SK-N-SH (cell line): ENCODE measurements at regions not wholly inside any gene's neighbourhood (a gene's known extent, or its start where the extent isn't known, plus 50 kb on each side); places are given as distances from the start of the nearest gene placed in this dataset.

ENCODE experiments used
- CTCF ChIA-PET: fragments of 300-600, 350-600 bp; formaldehyde crosslinking; extraction: SDS; loops from one replicate; lab custom pipeline; 2021; lab: Yijun Ruan, JAX
- POLR2A ChIA-PET: fragments of 350-600 bp; sonication (Branson Sonifier 250); formaldehyde crosslinking; extraction: SDS; loops from one replicate; lab custom pipeline; 2020; ENCODE audit warnings: antibody characterized with exemption, inconsistent platforms; lab: Yijun Ruan, JAX
- DNase-seq: peaks from one replicate; pipeline ENCODE4 v3.0.0; 2012
- H2AFZ ChIP-seq: fragments of 200-600 bp; sonication (generic); 2 replicates; pipeline ENCODE4 v1.8.1; 2016; ENCODE audit warnings: antibody characterized with exemption, mild to moderate bottlenecking, low read depth
- H3F3A ChIP-seq: fragments of 200-600 bp; sonication (generic); replicated peaks from 2 replicates; pipeline ENCODE3; 2016; ENCODE audit warnings: antibody characterized with exemption, mild to moderate bottlenecking; ENCODE audit not compliant: insufficient read depth
- H3K27ac ChIP-seq, 2 experiments: fragments of 200-500 bp in 1 of 2; fragments of 200-600 bp in 1 of 2; sonication (Bioruptor generic) in 1 of 2; sonication (generic), shearing (Covaris generic) in 1 of 2; 2 replicates each; pipeline versions ENCODE4 v1.5.1 to v1.6.1; 2014 to 2016; ENCODE audit warnings: low read depth in 2 of 2, inconsistent platforms in 1 of 2, low read length in 1 of 2, mild to moderate bottlenecking in 1 of 2, mixed read lengths in 1 of 2
- H3K27me3 ChIP-seq: fragments of 200-600 bp; sonication (generic), shearing (Covaris generic); 2 replicates; pipeline ENCODE4 v1.6.1; 2016; ENCODE audit warnings: mixed run types; ENCODE audit not compliant: insufficient read depth
- H3K36me3 ChIP-seq, 2 experiments: fragments of 200-500 bp in 1 of 2; fragments of 200-600 bp in 1 of 2; sonication (Bioruptor generic) in 1 of 2; sonication (generic) in 1 of 2; replicated peaks in 1 of 2; 2 replicates each; pipeline versions ENCODE3 to v1.5.1; 2014 to 2016; ENCODE audit warnings: low read length in 1 of 2, mild to moderate bottlenecking in 1 of 2; ENCODE audit not compliant: insufficient read depth in 2 of 2, control insufficient read depth in 1 of 2
- H3K4me1 ChIP-seq, 2 experiments: fragments of 200-500 bp in 1 of 2; fragments of 200-600 bp in 1 of 2; sonication (Bioruptor generic) in 1 of 2; sonication (generic), shearing (Covaris generic) in 1 of 2; 2 replicates each; pipeline versions ENCODE4 v1.5.1 to v1.6.1; 2014 to 2016; ENCODE audit warnings: low read depth in 1 of 2, low read length in 1 of 2, mixed run types in 1 of 2; ENCODE audit not compliant: insufficient read depth in 2 of 2, control insufficient read depth in 1 of 2
- H3K4me2 ChIP-seq: fragments of 200-600 bp; sonication (generic), shearing (Covaris generic); 2 replicates; pipeline ENCODE4 v1.6.1; 2017; ENCODE audit warnings: mixed run types
- H3K4me3 ChIP-seq, 2 experiments: fragments of 200-500 bp in 1 of 2; fragments of 200-600 bp in 1 of 2; sonication (Bioruptor generic) in 1 of 2; sonication (generic), shearing (Covaris generic) in 1 of 2; 2 replicates each; pipeline versions ENCODE4 v1.5.1 to v1.8.1; 2014 to 2016; ENCODE audit warnings: low read depth in 2 of 2, inconsistent platforms in 1 of 2, low read length in 1 of 2, mild to moderate bottlenecking in 1 of 2, mixed read lengths in 1 of 2, moderate library complexity in 1 of 2
- H3K79me2 ChIP-seq: fragments of 200-600 bp; sonication (generic); 2 replicates; pipeline ENCODE4 v1.8.1; 2017; ENCODE audit warnings: mild to moderate bottlenecking; ENCODE audit not compliant: insufficient read depth
- H3K9ac ChIP-seq: fragments of 200-600 bp; sonication (generic); 2 replicates; pipeline ENCODE4 v1.6.1; 2017; ENCODE audit warnings: mixed run types
- H3K9me2 ChIP-seq: fragments of 200-600 bp; sonication (generic); 2 replicates; pipeline ENCODE4 v1.6.1; 2017; ENCODE audit warnings: mixed run types
- H3K9me3 ChIP-seq: fragments of 200-600 bp; sonication (generic); 2 replicates; pipeline ENCODE4 v1.6.1; 2017; ENCODE audit warnings: mixed run types, mild to moderate bottlenecking, moderate library complexity
- H4K20me1 ChIP-seq: fragments of 200-600 bp; sonication (generic); 2 replicates; pipeline ENCODE4 v1.6.1; 2017; ENCODE audit warnings: mild to moderate bottlenecking, mixed run types; ENCODE audit not compliant: insufficient read depth
- CTCF ChIP-seq: fragments of 200-600 bp; sonication (generic); IDR thresholded peaks from 2 replicates; pipeline ENCODE4 v1.6.1; 2017; ENCODE audit warnings: antibody characterized with exemption, mild to moderate bottlenecking, moderate library complexity
- FOSL2 ChIP-seq: IDR thresholded peaks from 2 replicates; pipeline ENCODE4 v1.4.0; 2012; ENCODE audit warnings: low read depth, mild to moderate bottlenecking, moderate library complexity, borderline replicate concordance
- MAX ChIP-seq: IDR thresholded peaks from 2 replicates; pipeline ENCODE4 v1.4.0; 2012; ENCODE audit warnings: low read depth
- MXI1 ChIP-seq: IDR thresholded peaks from 2 replicates; pipeline ENCODE4 v1.6.1; 2012; ENCODE audit warnings: mild to moderate bottlenecking, low read depth, low read length, improper control_type of control experiment
- POLR2AphosphoS5 ChIP-seq: IDR thresholded peaks from 2 replicates; pipeline ENCODE4 v1.6.1; 2012; ENCODE audit warnings: low read depth, low read length
- RFX5 ChIP-seq: IDR thresholded peaks from 2 replicates; pipeline ENCODE4 v1.6.1; 2012; ENCODE audit warnings: mild to moderate bottlenecking, improper control_type of control experiment, low read length
- SIN3A ChIP-seq: IDR thresholded peaks from 2 replicates; pipeline ENCODE4 v1.6.1; 2012; ENCODE audit warnings: low read depth, mild to moderate bottlenecking, low read length, moderate library complexity, borderline replicate concordance
- USF1 ChIP-seq: IDR thresholded peaks from 2 replicates; pipeline ENCODE4 v1.4.0; 2012; ENCODE audit warnings: low read depth, borderline replicate concordance
- WGBS: methylation state at CpG from one replicate; pipeline ENCODE4 v1.1.6; 2017; ENCODE audit warnings: low lambda C conversion rate; 5-methylcytosine and 5-hydroxymethylcytosine counted together
- TF ChIP-seq, protein P1 (sequence below): fragments of 150-350 bp; IDR thresholded peaks from 2 replicates; pipeline ENCODE4 v1.6.1; 2017; ENCODE audit warnings: antibody characterized with exemption, low read length, low read depth, borderline replicate concordance

- POLR2A ChIA-PET: no interaction called here
Observed at GRCh38 chr22:22042599-22043295, 60.2 kb upstream of the TOP3B start.

More at GRCh38 chr22:22042599-22043295, 60.2 kb upstream of the TOP3B start:
- no peak overlapping the region for H3K27ac ChIP-seq
- no peaks in the 10 kb centered on the region for H3K4me1 ChIP-seq
- H3K9me3 ChIP-seq: no peaks in the 10 kb centered on the region
- H4K20me1 ChIP-seq: no peaks in the 10 kb centered on the region
- no peak overlapping the region for H3K4me3 ChIP-seq
- no peak overlapping the region for H2AFZ ChIP-seq
- CTCF ChIA-PET: interaction anchor here (0.7 to 5.4 kb wide), 3 partner anchors 10 to 24 kb away, joined by 3 to 32 read pairs (median 4); no protein-coding TSS in a partner anchor
- 33% methylated on average over 7 of the region's 7 CpGs for WGBS
- TF ChIP-seq RFX5: no peak
- TF ChIP-seq SIN3A: no peak
- no peak for TF ChIP-seq USF1
- no peak for TF ChIP-seq POLR2AphosphoS5
- TF ChIP-seq MAX: no peak
- TF ChIP-seq, protein P1, sequence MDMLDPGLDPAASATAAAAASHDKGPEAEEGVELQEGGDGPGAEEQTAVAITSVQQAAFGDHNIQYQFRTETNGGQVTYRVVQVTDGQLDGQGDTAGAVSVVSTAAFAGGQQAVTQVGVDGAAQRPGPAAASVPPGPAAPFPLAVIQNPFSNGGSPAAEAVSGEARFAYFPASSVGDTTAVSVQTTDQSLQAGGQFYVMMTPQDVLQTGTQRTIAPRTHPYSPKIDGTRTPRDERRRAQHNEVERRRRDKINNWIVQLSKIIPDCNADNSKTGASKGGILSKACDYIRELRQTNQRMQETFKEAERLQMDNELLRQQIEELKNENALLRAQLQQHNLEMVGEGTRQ: no peak
- TF ChIP-seq FOSL2: no peak
- TF ChIP-seq MXI1: no peak
- no peak for TF ChIP-seq CTCF
- no peaks in the 10 kb centered on the region for H3F3A ChIP-seq
- H3K27me3 ChIP-seq: peaks cover 15% of the 10 kb centered on the region; the same call in 1 of the 2 replicates
- H3K9ac ChIP-seq: no peak overlapping the region
- H3K9me2 ChIP-seq: no peaks in the 10 kb centered on the region
- DNase-seq: no peak
- no peak overlapping the region for H3K4me2 ChIP-seq
- no peaks in the 10 kb centered on the region for H3K36me3 ChIP-seq
- H3K79me2 ChIP-seq: no peaks in the 10 kb centered on the region
